ENCODE measurements at regions not wholly inside any gene's neighbourhood (a gene's known extent, or its start where the extent isn't known, plus 50 kb on each side); places are given as distances from the start of the nearest gene placed in this dataset.

DNA sequence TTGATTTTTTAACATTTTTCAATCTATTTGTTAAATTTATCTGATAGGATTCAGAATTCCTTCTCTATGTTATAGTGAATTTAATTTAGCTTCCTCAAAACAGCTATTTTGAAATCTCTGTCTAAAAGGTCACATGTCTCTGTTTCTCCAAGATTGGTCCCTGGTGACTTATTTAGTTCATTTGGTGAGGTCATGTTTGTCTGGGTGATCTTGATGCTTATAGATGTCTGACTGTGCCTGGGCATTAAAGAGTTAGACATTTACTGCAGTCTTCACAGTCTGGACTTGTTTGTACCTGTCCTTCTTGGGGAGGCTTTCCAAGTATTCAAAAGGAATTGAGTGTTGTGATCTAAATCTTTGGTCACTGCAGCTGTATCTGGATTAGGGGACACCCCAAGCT is 169.5 kb upstream of the C2CD4B start:
- no peak overlapping the region for H3K27ac ChIP-seq (ENCODE audit: low read depth, low read length)

DNA sequence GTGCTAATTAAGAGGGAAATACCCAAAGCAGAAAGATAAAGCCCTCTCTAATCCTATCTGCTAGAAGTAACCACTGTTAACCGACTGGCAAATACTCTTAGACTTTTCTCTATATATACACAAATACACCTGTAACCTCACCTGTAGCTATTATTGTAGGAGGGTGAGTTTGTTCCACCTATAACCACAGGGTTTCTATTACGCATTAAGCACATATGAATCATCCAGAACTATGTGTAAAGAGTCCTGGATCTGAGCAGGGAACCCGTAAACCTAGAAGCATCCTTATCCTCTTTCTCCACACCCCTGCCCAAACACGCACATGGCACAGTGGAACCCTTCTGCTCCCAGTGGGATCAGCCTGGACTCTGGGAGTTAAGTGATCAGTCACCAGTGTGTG is 172.8 kb upstream of the C2CD4B start:
- WGBS, 2 experiments (ENCODE audit: insufficient coverage in 1 of 2, insufficient read length in 1 of 2): 98 to 100% methylated on average over 2 to 3 of the region's 4 CpGs
- Histone ChIP-seq H3K9ac (ENCODE audit: extremely low read depth, low read length, poor library complexity, severe bottlenecking) (no peak overlapping the region), H3K36me3 (ENCODE audit: control insufficient read depth, insufficient read depth, low read length) (no peaks in the 10 kb centered on the region), H3K4me1 (ENCODE audit: control insufficient read depth, insufficient read depth, low read length) (peaks cover 2% of the 10 kb centered on the region), H3K4me3 (ENCODE audit: low read length) (no peak overlapping the region), H3K27ac (ENCODE audit: low read depth, low read length) (no peak overlapping the region), H3K9me3 (ENCODE audit: control insufficient read depth, low read length) (peaks cover 9% of the 10 kb centered on the region), H3K27me3 (ENCODE audit: control insufficient read depth, insufficient read depth, low read length, poor library complexity, severe bottlenecking) (peaks cover 56% of the 10 kb centered on the region)
- Mint-ChIP-seq H3K4me3 (no peak overlapping the region), H3K27ac (no peak overlapping the region), H3K36me3 (ENCODE audit: low read depth) (no peaks in the 10 kb centered on the region), H3K4me1 (peaks cover 13% of the 10 kb centered on the region), H3K9me3 (peaks cover 10% of the 10 kb centered on the region), H3K27me3 (ENCODE audit: insufficient read depth) (peaks cover 46% of the 10 kb centered on the region)
- no peak for TF ChIP-seq CTCF (conservative IDR thresholded peaks at IDR 0.05)
- no peak for DNase-seq

More for the DNA sequence above, 169.5 kb upstream of the C2CD4B start:
- Mint-ChIP-seq H3K4me3 (no peak overlapping the region), H3K27me3 (ENCODE audit: insufficient read depth) (peaks cover 29% of the 10 kb centered on the region), H3K27ac (no peak overlapping the region), H3K36me3 (ENCODE audit: low read depth) (no peaks in the 10 kb centered on the region), H3K9me3 (peaks cover 15% of the 10 kb centered on the region), H3K4me1 (peaks cover 13% of the 10 kb centered on the region)
- H3K9ac ChIP-seq (ENCODE audit: extremely low read depth, low read length, poor library complexity, severe bottlenecking): no peak overlapping the region
- peaks cover 2% of the 10 kb centered on the region for H3K4me1 ChIP-seq (ENCODE audit: control insufficient read depth, insufficient read depth, low read length)
- no peak overlapping the region for H3K4me3 ChIP-seq (ENCODE audit: low read length)
- no peaks in the 10 kb centered on the region for H3K36me3 ChIP-seq (ENCODE audit: control insufficient read depth, insufficient read depth, low read length)
- TF ChIP-seq CTCF (conservative IDR thresholded peaks at IDR 0.05): no peak
- peaks cover 9% of the 10 kb centered on the region for H3K9me3 ChIP-seq (ENCODE audit: control insufficient read depth, low read length)
- peaks cover 47% of the 10 kb centered on the region for H3K27me3 ChIP-seq (ENCODE audit: control insufficient read depth, insufficient read depth, low read length, poor library complexity, severe bottlenecking)
- DNase-seq: no peak

GRCh38 chr15:62338497-62338896 is 173.4 kb upstream of the C2CD4B start:
- 86 to 89% methylated on average over 1 of the region's 1 CpG for WGBS, 2 experiments (ENCODE audit: insufficient coverage in 1 of 2, insufficient read length in 1 of 2)
- H3K36me3 ChIP-seq (ENCODE audit: control insufficient read depth, insufficient read depth, low read length): no peaks in the 10 kb centered on the region
- H3K36me3 Mint-ChIP-seq (ENCODE audit: low read depth): no peaks in the 10 kb centered on the region

More at GRCh38 chr15:62338497-62338896, 173.4 kb upstream of the C2CD4B start:
- H3K9me3 ChIP-seq (ENCODE audit: control insufficient read depth, low read length): peaks cover 6% of the 10 kb centered on the region
- H3K27me3 ChIP-seq (ENCODE audit: control insufficient read depth, insufficient read depth, low read length, poor library complexity, severe bottlenecking): peaks cover 57% of the 10 kb centered on the region
- no peak for DNase-seq
- H3K4me3 ChIP-seq (ENCODE audit: low read length): no peak overlapping the region
- H3K27ac ChIP-seq (ENCODE audit: low read depth, low read length): no peak overlapping the region
- Mint-ChIP-seq H3K27me3 (ENCODE audit: insufficient read depth) (peaks cover 45% of the 10 kb centered on the region), H3K27ac (no peak overlapping the region), H3K4me3 (no peak overlapping the region), H3K4me1 (peaks cover 13% of the 10 kb centered on the region), H3K9me3 (peaks cover 6% of the 10 kb centered on the region)
- peaks cover 2% of the 10 kb centered on the region for H3K4me1 ChIP-seq (ENCODE audit: control insufficient read depth, insufficient read depth, low read length)
- peak; percentile 39 for TF ChIP-seq CTCF (conservative IDR thresholded peaks at IDR 0.05)
- H3K9ac ChIP-seq (ENCODE audit: extremely low read depth, low read length, poor library complexity, severe bottlenecking): no peak overlapping the region

All from endodermal cell (in vitro differentiated cells).